GM21515 (cell line): ENCODE measurements at regions not wholly inside any gene's neighbourhood (a gene's known extent, or its start where the extent isn't known, plus 50 kb on each side); places are given as distances from the start of the nearest gene placed in this dataset.

ENCODE experiments used
- ATAC-seq: cut with Tn5 transposase; IDR thresholded peaks from one replicate; pipeline ENCODE4 v1.9.1; 2021; ENCODE audit not compliant: unreplicated experiment

GRCh38 chr11:135075740-135076139 is 663.7 kb upstream of the B3GAT1 start:
- no peak for ATAC-seq

GRCh38 chr11:135074397-135074998 is 662.5 kb upstream of the B3GAT1 start:
- ATAC-seq = no peak

GRCh38 chr11:135073870-135074269 is 661.8 kb upstream of the B3GAT1 start:
- no peak for ATAC-seq

- no peak for ATAC-seq
Observed at GRCh38 chr11:135073381-135073780, 661.3 kb upstream of the B3GAT1 start.

- no peak for ATAC-seq
Observed at GRCh38 chr11:135069890-135070289, 657.8 kb upstream of the B3GAT1 start.

GRCh38 chr11:135069063-135069462 is 657.0 kb upstream of the B3GAT1 start:
- ATAC-seq = no peak

GRCh38 chr11:135062994-135063393 is 651.0 kb upstream of the B3GAT1 start:
- ATAC-seq = no peak

- ATAC-seq = no peak
Observed at GRCh38 chr11:135061166-135061565, 649.1 kb upstream of the B3GAT1 start.

- ATAC-seq = no peak
Observed at GRCh38 chr11:135046986-135047385, 634.9 kb upstream of the B3GAT1 start.

- no peak for ATAC-seq
Observed at GRCh38 chr11:135046556-135046955, 634.5 kb upstream of the B3GAT1 start.

GRCh38 chr11:135043434-135043833 is 631.4 kb upstream of the B3GAT1 start:
- no peak for ATAC-seq

GRCh38 chr11:135037828-135038227 is 625.8 kb upstream of the B3GAT1 start:
- no peak for ATAC-seq

- no peak for ATAC-seq
Observed at GRCh38 chr11:135036488-135037297, 624.7 kb upstream of the B3GAT1 start.

- ATAC-seq = no peak
Observed at GRCh38 chr11:135035282-135035681, 623.2 kb upstream of the B3GAT1 start.

- ATAC-seq = no peak
Observed at GRCh38 chr11:135033540-135033939, 621.5 kb upstream of the B3GAT1 start.

- ATAC-seq = no peak
Observed at GRCh38 chr11:135031205-135031989, 619.4 kb upstream of the B3GAT1 start.

- ATAC-seq = no peak
Observed at GRCh38 chr11:135027461-135027860, 615.4 kb upstream of the B3GAT1 start.

GRCh38 chr11:135023499-135023898 is 611.5 kb upstream of the B3GAT1 start:
- no peak for ATAC-seq

- no peak for ATAC-seq
Observed at GRCh38 chr11:135022454-135022853, 610.4 kb upstream of the B3GAT1 start.

GRCh38 chr11:135019899-135020298 is 607.9 kb upstream of the B3GAT1 start:
- no peak for ATAC-seq

- ATAC-seq = no peak
Observed at GRCh38 chr11:135019343-135019871, 607.4 kb upstream of the B3GAT1 start.

GRCh38 chr11:135017296-135017695 is 605.3 kb upstream of the B3GAT1 start:
- no peak for ATAC-seq
